Activated CD4-positive, alpha-beta memory T cell treated with anti-CD3 and anti-CD28 coated beads for 36 hours (primary cell): ENCODE measurements at regions not wholly inside any gene's neighbourhood (a gene's known extent, or its start where the extent isn't known, plus 50 kb on each side); places are given as distances from the start of the nearest gene placed in this dataset.

Source experiments
- CTCF ChIA-PET: fragments of 350-600 bp; sonication (Branson Sonifier 250); formaldehyde crosslinking; loops from one replicate; lab custom pipeline; 2021; ENCODE audit warnings: antibody characterized with exemption, inconsistent platforms; lab: Charles Lee
- POLR2A ChIA-PET: fragments of 350-600 bp; sonication (Branson Sonifier 250); formaldehyde crosslinking; loops from one replicate; lab custom pipeline; 2021; ENCODE audit warnings: antibody characterized with exemption; lab: Charles Lee
- DNase-seq: peaks from one replicate; pipeline ENCODE4 v3.0.0-alpha.2; 2020
- H3K27ac Mint-ChIP-seq: one replicate; pipeline ENCODE4 v1.8.0; 2021; ENCODE audit warnings: mixed read lengths
- H3K27me3 Mint-ChIP-seq: one replicate; pipeline ENCODE4 v1.8.0; 2021; ENCODE audit warnings: mixed read lengths
- H3K36me3 Mint-ChIP-seq: one replicate; pipeline ENCODE4 v1.8.0; 2021; ENCODE audit warnings: mixed read lengths
- H3K4me1 Mint-ChIP-seq: one replicate; pipeline ENCODE4 v1.8.0; 2021; ENCODE audit warnings: low read depth, mixed read lengths
- H3K4me3 Mint-ChIP-seq: one replicate; pipeline ENCODE4 v1.8.0; 2021; ENCODE audit warnings: mild to moderate bottlenecking, mixed read lengths
- H3K9me3 Mint-ChIP-seq: one replicate; pipeline ENCODE4 v1.8.0; 2021; ENCODE audit warnings: mixed read lengths
- intact Hi-C: fragments of 100-400 bp; cut with micrococcal nuclease; formaldehyde crosslinking; loops from one replicate; pipeline ENCODE4 v1.15.1; 2023

- Mint-ChIP-seq H3K27ac (no peak overlapping the region), H3K4me1 (no peaks in the 10 kb centered on the region), H3K36me3 (no peaks in the 10 kb centered on the region), H3K27me3 (peaks cover 8% of the 10 kb centered on the region), H3K4me3 (no peak overlapping the region), H3K9me3 (no peaks in the 10 kb centered on the region)
- DNase-seq, result peak; percentile 87
- ChIA-PET CTCF (interaction anchor here (0.6 to 3.7 kb wide), 36 partner anchors 9 to 606 kb away, joined by 3 to 48 read pairs (median 3); no protein-coding TSS in a partner anchor), POLR2A (no interaction called here)
- intact Hi-C loops, result loop anchor here (1.0 to 10.0 kb wide), 2 partner anchors 312 to 394 kb away; no protein-coding TSS in a partner anchor
These were observed 82.9 kb upstream of the CACNA1A start for GRCh38 chr19:13588957-13589833.

GRCh38 chr19:13585512-13585911, 79.2 kb upstream of the CACNA1A start:
- intact Hi-C loops, result loop anchor here (10.0 kb wide), 1 partner anchor 391 kb away; no protein-coding TSS in a partner anchor
- no peak overlapping the region for H3K4me3 Mint-ChIP-seq

GRCh38 chr19:13583753-13584152, 77.5 kb upstream of the CACNA1A start:
- no peaks in the 10 kb centered on the region for H3K4me1 Mint-ChIP-seq
- intact Hi-C loops, result loop anchor here (10.0 kb wide), 1 partner anchor 389 kb away; no protein-coding TSS in a partner anchor
- H3K36me3 Mint-ChIP-seq, result no peaks in the 10 kb centered on the region
- H3K4me3 Mint-ChIP-seq, result no peak overlapping the region
- ChIA-PET CTCF (interaction anchor here (0.9 kb wide), 1 partner anchor 16 kb away, joined by 3 read pairs; no protein-coding TSS in a partner anchor), POLR2A (no interaction called here)
- no peak for DNase-seq
- H3K27ac Mint-ChIP-seq, result no peak overlapping the region
- no peaks in the 10 kb centered on the region for H3K27me3 Mint-ChIP-seq
- H3K9me3 Mint-ChIP-seq, result peaks cover 5% of the 10 kb centered on the region

More at GRCh38 chr19:13585512-13585911, 79.2 kb upstream of the CACNA1A start:
- H3K4me1 Mint-ChIP-seq, result no peaks in the 10 kb centered on the region
- ChIA-PET POLR2A (no interaction called here), CTCF (no interaction called here)
- H3K27me3 Mint-ChIP-seq, result peaks cover 3% of the 10 kb centered on the region
- no peaks in the 10 kb centered on the region for H3K36me3 Mint-ChIP-seq
- no peak for DNase-seq
- H3K27ac Mint-ChIP-seq, result no peak overlapping the region
- H3K9me3 Mint-ChIP-seq, result no peaks in the 10 kb centered on the region

- Mint-ChIP-seq H3K27ac (no peak overlapping the region), H3K9me3 (peaks cover 6% of the 10 kb centered on the region), H3K27me3 (peaks cover 3% of the 10 kb centered on the region), H3K4me1 (no peaks in the 10 kb centered on the region), H3K4me3 (no peak overlapping the region), H3K36me3 (no peaks in the 10 kb centered on the region)
- intact Hi-C loops, result loop anchor here (10.0 kb wide), 1 partner anchor 388 kb away; no protein-coding TSS in a partner anchor
- CTCF ChIA-PET, result no interaction called here
- DNase-seq, result no peak
- POLR2A ChIA-PET, result no interaction called here
These were observed 76.8 kb upstream of the CACNA1A start for GRCh38 chr19:13583114-13583513.

GRCh38 chr19:13581576-13581975, 75.3 kb upstream of the CACNA1A start:
- no peak for DNase-seq
- intact Hi-C loops, result loop anchor here (10.0 kb wide), 1 partner anchor 387 kb away; no protein-coding TSS in a partner anchor
- ChIA-PET POLR2A (no interaction called here), CTCF (interaction anchor here (4.7 kb wide), 1 partner anchor 8 kb away, joined by 25 read pairs; no protein-coding TSS in a partner anchor)
- Mint-ChIP-seq H3K36me3 (no peaks in the 10 kb centered on the region), H3K27me3 (peaks cover 8% of the 10 kb centered on the region), H3K9me3 (peaks cover 15% of the 10 kb centered on the region), H3K4me1 (no peaks in the 10 kb centered on the region), H3K4me3 (no peak overlapping the region), H3K27ac (no peak overlapping the region)

GRCh38 chr19:13579388-13580060, 73.2 kb upstream of the CACNA1A start:
- Mint-ChIP-seq H3K36me3 (no peaks in the 10 kb centered on the region), H3K27ac (no peak overlapping the region), H3K4me3 (no peak overlapping the region), H3K27me3 (peaks cover 9% of the 10 kb centered on the region), H3K4me1 (no peaks in the 10 kb centered on the region), H3K9me3 (peaks cover 18% of the 10 kb centered on the region)
- POLR2A ChIA-PET, result no interaction called here
- CTCF ChIA-PET, result interaction anchor here (1.2 to 4.7 kb wide), 2 partner anchors 10 to 301 kb away, joined by 5 to 25 read pairs; no protein-coding TSS in a partner anchor
- intact Hi-C loops, result loop anchor here (10.0 kb wide), 1 partner anchor 385 kb away; no protein-coding TSS in a partner anchor
- no peak for DNase-seq

GRCh38 chr19:13576726-13577125, 70.4 kb upstream of the CACNA1A start:
- POLR2A ChIA-PET, result no interaction called here
- Mint-ChIP-seq H3K36me3 (no peaks in the 10 kb centered on the region), H3K9me3 (peaks cover 18% of the 10 kb centered on the region), H3K4me1 (no peaks in the 10 kb centered on the region), H3K27me3 (peaks cover 9% of the 10 kb centered on the region), H3K27ac (no peak overlapping the region), H3K4me3 (no peak overlapping the region)
- DNase-seq, result no peak
- CTCF ChIA-PET, result interaction anchor here (0.6 to 2.6 kb wide), 3 partner anchors 13 to 420 kb away, joined by 3 to 14 read pairs (median 3); no protein-coding TSS in a partner anchor
- intact Hi-C loops, result no loop called here

- Mint-ChIP-seq H3K36me3 (no peaks in the 10 kb centered on the region), H3K4me1 (no peaks in the 10 kb centered on the region), H3K4me3 (no peak overlapping the region), H3K27me3 (peaks cover 14% of the 10 kb centered on the region), H3K27ac (no peak overlapping the region), H3K9me3 (peaks cover 18% of the 10 kb centered on the region)
- ChIA-PET POLR2A (no interaction called here), CTCF (interaction anchor here (0.6 to 2.6 kb wide), 4 partner anchors 9 to 296 kb away, joined by 3 to 14 read pairs (median 6); no protein-coding TSS in a partner anchor)
- intact Hi-C loops, result no loop called here
- no peak for DNase-seq
These were observed 68.7 kb upstream of the CACNA1A start for GRCh38 chr19:13574933-13575332.

GRCh38 chr19:13573056-13573667, 66.9 kb upstream of the CACNA1A start:
- POLR2A ChIA-PET, result interaction anchor here (0.6 kb wide), 1 partner anchor 538 kb away, joined by 3 read pairs; no protein-coding TSS in a partner anchor
- intact Hi-C loops, result no loop called here
- CTCF ChIA-PET, result interaction anchor here (1.1 kb wide), 1 partner anchor 16 kb away, joined by 3 read pairs; no protein-coding TSS in a partner anchor
- H3K9me3 Mint-ChIP-seq, result peaks cover 13% of the 10 kb centered on the region
- H3K36me3 Mint-ChIP-seq, result no peaks in the 10 kb centered on the region
- peaks cover 12% of the 10 kb centered on the region for H3K27me3 Mint-ChIP-seq
- DNase-seq, result no peak
- no peak overlapping the region for H3K4me3 Mint-ChIP-seq
- no peaks in the 10 kb centered on the region for H3K4me1 Mint-ChIP-seq
- H3K27ac Mint-ChIP-seq, result no peak overlapping the region

- intact Hi-C loops, result no loop called here
These were observed 55.2 kb upstream of the CACNA1A start for GRCh38 chr19:13561461-13561860.

GRCh38 chr19:13557756-13558398, 51.6 kb upstream of the CACNA1A start:
- ChIA-PET POLR2A (no interaction called here), CTCF (no interaction called here)
- intact Hi-C loops, result no loop called here
- Mint-ChIP-seq H3K27me3 (peaks cover 15% of the 10 kb centered on the region), H3K36me3 (no peaks in the 10 kb centered on the region), H3K4me1 (no peaks in the 10 kb centered on the region), H3K27ac (no peak overlapping the region), H3K4me3 (no peak overlapping the region), H3K9me3 (no peaks in the 10 kb centered on the region)
- peak; percentile 9 for DNase-seq

More at GRCh38 chr19:13561461-13561860, 55.2 kb upstream of the CACNA1A start:
- no peak overlapping the region for H3K27ac Mint-ChIP-seq
- CTCF ChIA-PET, result no interaction called here
- no peaks in the 10 kb centered on the region for H3K9me3 Mint-ChIP-seq
- no peak overlapping the region for H3K4me3 Mint-ChIP-seq
- peaks cover 12% of the 10 kb centered on the region for H3K27me3 Mint-ChIP-seq
- H3K36me3 Mint-ChIP-seq, result no peaks in the 10 kb centered on the region
- POLR2A ChIA-PET, result no interaction called here
- DNase-seq, result no peak
- no peaks in the 10 kb centered on the region for H3K4me1 Mint-ChIP-seq
